K562 (cell line): ENCODE measurements at regions not wholly inside any gene's neighbourhood (a gene's known extent, or its start where the extent isn't known, plus 50 kb on each side); places are given as distances from the start of the nearest gene placed in this dataset.

Source experiments
- ATAC-seq: fragments of 200-7000 bp; cut with Tn5 transposase; 3 replicates; pipeline ENCODE4 v1.9.1; 2020; ENCODE audit warnings: moderate library complexity
- BruUV-seq: library from RNA; stranded (reverse); fragments of 400-500 nt; replicated peaks from 2 replicates; lab custom pipeline; 2021; lab: Mats Ljungman, UMichigan
- CTCF ChIA-PET: fragments of 300-600 bp; formaldehyde crosslinking; extraction: SDS; loops from one replicate; lab custom pipeline; 2021; ENCODE audit warnings: low intra/inter-chr PET ratio; lab: Yijun Ruan, JAX
- POLR2A ChIA-PET: fragments of 300-600, 350-650 bp; sonication (Branson Sonifier 250); formaldehyde crosslinking; extraction: SDS; loops from one replicate; lab custom pipeline; 2021; ENCODE audit warnings: antibody characterized with exemption, inconsistent platforms; lab: Yijun Ruan, JAX
- DNase-seq, 4 experiments: peaks; one replicate each; pipeline versions ENCODE4 v3.0.0 to v3.0.0-alpha.2; 2011 to 2018; ENCODE audit warnings: low spot score in 3 of 4, mixed read lengths in 3 of 4; ENCODE audit errors: extremely low read depth in 1 of 4
- FAIRE-seq: peaks from 2 replicates; lab custom pipeline; 2011; peaks lifted over from hg19 to GRCh38; lab: Jason Lieb, UNC
- H2AFZ ChIP-seq: 2 replicates; pipeline ENCODE4 v1.6.0; 2011; ENCODE audit warnings: low read depth, low read length, control low read depth, inconsistent platforms
- H3K27ac ChIP-seq: fragments of 200-600 bp; 3 replicates; pipeline ENCODE4 v1.8.0; 2011; ENCODE audit warnings: low read depth, mild to moderate bottlenecking, control low read depth, inconsistent platforms, low read length, moderate library complexity, mixed read lengths; ENCODE audit errors: extremely low read depth
- H3K27me3 ChIP-seq, 2 experiments: fragments of 300-600 bp in 1 of 2; 2 replicates in 1 of 2; 3 replicates in 1 of 2; pipeline versions ENCODE4 v1.6.0 to v1.8.0; 2011; ENCODE audit warnings: inconsistent platforms in 2 of 2, low read length in 2 of 2, mild to moderate bottlenecking in 1 of 2, mixed read lengths in 1 of 2, moderate library complexity in 1 of 2; ENCODE audit not compliant: control insufficient read depth in 2 of 2, insufficient read depth in 2 of 2
- H3K36me3 ChIP-seq: fragments of 300-600 bp; 3 replicates; pipeline ENCODE4 v1.8.0; 2011; ENCODE audit warnings: mild to moderate bottlenecking, low read length, inconsistent platforms; ENCODE audit not compliant: control insufficient read depth, insufficient read depth
- H3K4me1 ChIP-seq, 2 experiments: fragments of 200-600 bp in 1 of 2; replicated peaks in 1 of 2; 2 replicates in 1 of 2; 3 replicates in 1 of 2; pipeline versions ENCODE4 v1.5.1 to v1.8.0; 2011; ENCODE audit warnings: inconsistent platforms in 2 of 2, low read length in 2 of 2, mild to moderate bottlenecking in 1 of 2, mixed read lengths in 1 of 2, moderate library complexity in 1 of 2; ENCODE audit not compliant: control insufficient read depth in 2 of 2, insufficient read depth in 2 of 2
- H3K4me2 ChIP-seq: 2 replicates; pipeline ENCODE4 v1.6.1; 2011; ENCODE audit warnings: low read length, control low read depth, inconsistent platforms, mixed read lengths; ENCODE audit not compliant: insufficient read depth
- H3K4me3 ChIP-seq: fragments of 200-600 bp; sonication (generic), shearing (Covaris generic); 2 replicates; pipeline ENCODE4 v1.5.1; 2016; ENCODE audit warnings: control low read depth, inconsistent platforms
- H3K79me2 ChIP-seq: fragments of 200-600 bp; 3 replicates; pipeline ENCODE4 v1.8.0; 2011; ENCODE audit warnings: low read length, inconsistent platforms; ENCODE audit not compliant: control insufficient read depth, insufficient read depth
- H3K9ac ChIP-seq, 2 experiments: 2 replicates each; pipeline versions ENCODE4 v1.6.0 to v1.6.1; 2011; ENCODE audit warnings: low read depth in 2 of 2, low read length in 2 of 2, control low read depth in 1 of 2, inconsistent platforms in 1 of 2, mild to moderate bottlenecking in 1 of 2, mixed read lengths in 1 of 2; ENCODE audit not compliant: insufficient read depth in 1 of 2
- H3K9me1 ChIP-seq: one replicate; pipeline ENCODE4 v1.6.0; 2011; ENCODE audit warnings: inconsistent platforms, mild to moderate bottlenecking, low read length, moderate library complexity; ENCODE audit not compliant: control insufficient read depth, insufficient read depth
- H3K9me3 ChIP-seq: replicated peaks from 2 replicates; pipeline ENCODE4 v1.5.1; 2011; ENCODE audit warnings: low read depth, low read length, inconsistent platforms; ENCODE audit not compliant: control insufficient read depth, insufficient read depth
- H4K20me1 ChIP-seq: replicated peaks from 2 replicates; pipeline ENCODE4 v1.6.1; 2011; ENCODE audit warnings: low read length, inconsistent platforms, mixed read lengths; ENCODE audit not compliant: control insufficient read depth, insufficient read depth
- GABPA ChIP-seq: fragments of 200-800 bp; sonication (Bioruptor generic); conservative IDR thresholded peaks from 2 replicates; pipeline ENCODE4 v1.6.1; 2016; ENCODE audit warnings: low read depth, missing genetic modification characterization, missing compliant biosample characterization
- HMGN3 ChIP-seq: IDR thresholded peaks from 2 replicates; pipeline ENCODE4 v1.6.1; 2011; ENCODE audit warnings: borderline replicate concordance, low read depth, mild to moderate bottlenecking, mixed read lengths, low read length; ENCODE audit not compliant: insufficient read length; ENCODE audit errors: extremely low read depth
- MIER1 ChIP-seq: fragments of 450-650 bp; IDR thresholded peaks from 2 replicates; pipeline ENCODE4 v1.6.1; 2016; ENCODE audit warnings: antibody characterized with exemption, mild to moderate bottlenecking, low read depth
- POLR2G ChIP-seq: fragments of 200-400 bp; formaldehyde crosslinking; IDR thresholded peaks from 2 replicates; pipeline ENCODE4 v1.6.1; 2017; ENCODE audit warnings: low read depth, mild to moderate bottlenecking, antibody characterized with exemption, low read length, moderate library complexity
- SRSF1 ChIP-seq: fragments of 200-400 bp; formaldehyde crosslinking; IDR thresholded peaks from 2 replicates; pipeline ENCODE4 v1.6.1; 2017; ENCODE audit warnings: mild to moderate bottlenecking, low read depth, low read length, moderate library complexity
- TCFL5 ChIP-seq: fragments of 250-450 bp; sonication (Bioruptor Pico); conservative IDR thresholded peaks from 2 replicates; pipeline ENCODE4 v1.6.1; 2021; ENCODE audit warnings: mild to moderate bottlenecking, moderate library complexity, matching md5 sums
- THRAP3 ChIP-seq: fragments of 450-650 bp; IDR thresholded peaks from 2 replicates; pipeline ENCODE4 v1.6.1; 2016; ENCODE audit warnings: mild to moderate bottlenecking, inconsistent platforms, borderline replicate concordance
- ZBTB8A ChIP-seq: fragments of 450-650 bp; IDR thresholded peaks from 2 replicates; pipeline ENCODE4 v1.6.1; 2018; ENCODE audit warnings: mild to moderate bottlenecking, moderate library complexity; ENCODE audit not compliant: partially characterized antibody
- ZNF354B ChIP-seq: fragments of 250-450 bp; sonication (Bioruptor Pico); IDR thresholded peaks from 2 replicates; pipeline ENCODE4 v1.4.0; 2020
- ZNF699 ChIP-seq: fragments of 250-450 bp; sonication (Bioruptor Pico); IDR thresholded peaks from 2 replicates; pipeline ENCODE4 v1.8.0; 2021; ENCODE audit warnings: mild to moderate bottlenecking, moderate library complexity; ENCODE audit not compliant: insufficient replicate concordance
- ZNF830 ChIP-seq: fragments of 250-450 bp; sonication (Bioruptor Pico); IDR thresholded peaks from 2 replicates; pipeline ENCODE4 v1.5.0; 2021; ENCODE audit warnings: mild to moderate bottlenecking
- whole genome bisulfite sequencing: fragments of 100-300 bp; shearing (Covaris generic); methylation state at CpG from one replicate; pipeline ENCODE4 v1.1.6; 2016; ENCODE audit warnings: low coverage, mixed read lengths; ENCODE audit not compliant: insufficient coverage; ENCODE audit errors: missing lambda C conversion rate; 5-methylcytosine and 5-hydroxymethylcytosine counted together
- in situ Hi-C: fragments of 300-500 bp; cut with MboI; formaldehyde crosslinking; loops from 4 replicates; pipeline ENCODE4 v1.15.0; 2018; ENCODE audit warnings: inconsistent platforms, mixed read lengths
- intact Hi-C: fragments of 100-400 bp; cut with micrococcal nuclease; formaldehyde crosslinking; loops from 2 replicates; pipeline ENCODE4 v1.14.2; 2022
- TF ChIP-seq, protein P1 (sequence below): fragments of 450-650 bp; IDR thresholded peaks from 2 replicates; pipeline ENCODE4 v1.6.1; 2017; ENCODE audit warnings: antibody characterized with exemption
- TF ChIP-seq, protein P2 (sequence below), 2 experiments: fragments of 450-650 bp; IDR thresholded peaks; 2 replicates each; pipeline ENCODE4 v1.6.1; 2016; ENCODE audit warnings: mild to moderate bottlenecking in 2 of 2, borderline replicate concordance in 1 of 2, low read depth in 1 of 2, moderate library complexity in 1 of 2

DNA sequence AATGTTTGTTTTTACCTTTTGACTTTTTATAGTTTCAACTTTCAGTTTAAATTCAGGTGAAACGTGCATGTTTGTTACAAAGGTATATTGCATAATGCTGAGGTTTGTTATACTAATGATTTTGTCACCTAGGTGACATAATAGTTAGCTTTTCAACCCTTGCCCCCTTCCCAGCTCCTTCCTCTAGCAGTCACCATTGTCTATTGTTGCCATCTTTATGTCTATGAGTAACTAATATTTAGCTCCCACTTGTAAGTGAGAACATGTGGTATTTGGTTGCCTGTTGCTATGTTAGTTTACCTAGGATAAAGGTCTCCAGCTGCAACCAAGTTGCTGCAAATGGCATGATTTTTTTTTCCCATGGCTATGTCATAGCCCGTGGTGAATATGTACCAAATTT lies 322.3 kb upstream of the SETBP1 start:
- ChIA-PET CTCF (no interaction called here), POLR2A (no interaction called here)
- intact Hi-C loops (no loop called here), in situ Hi-C loops (no loop called here)
- no peak overlapping the region for H3K4me2 ChIP-seq
- H3K4me1 ChIP-seq = no peaks in the 10 kb centered on the region
- H3K36me3 ChIP-seq = no peaks in the 10 kb centered on the region
- H3K79me2 ChIP-seq = no peaks in the 10 kb centered on the region
- H3K27me3 ChIP-seq = no peaks in the 10 kb centered on the region
- TF ChIP-seq, protein P1, sequence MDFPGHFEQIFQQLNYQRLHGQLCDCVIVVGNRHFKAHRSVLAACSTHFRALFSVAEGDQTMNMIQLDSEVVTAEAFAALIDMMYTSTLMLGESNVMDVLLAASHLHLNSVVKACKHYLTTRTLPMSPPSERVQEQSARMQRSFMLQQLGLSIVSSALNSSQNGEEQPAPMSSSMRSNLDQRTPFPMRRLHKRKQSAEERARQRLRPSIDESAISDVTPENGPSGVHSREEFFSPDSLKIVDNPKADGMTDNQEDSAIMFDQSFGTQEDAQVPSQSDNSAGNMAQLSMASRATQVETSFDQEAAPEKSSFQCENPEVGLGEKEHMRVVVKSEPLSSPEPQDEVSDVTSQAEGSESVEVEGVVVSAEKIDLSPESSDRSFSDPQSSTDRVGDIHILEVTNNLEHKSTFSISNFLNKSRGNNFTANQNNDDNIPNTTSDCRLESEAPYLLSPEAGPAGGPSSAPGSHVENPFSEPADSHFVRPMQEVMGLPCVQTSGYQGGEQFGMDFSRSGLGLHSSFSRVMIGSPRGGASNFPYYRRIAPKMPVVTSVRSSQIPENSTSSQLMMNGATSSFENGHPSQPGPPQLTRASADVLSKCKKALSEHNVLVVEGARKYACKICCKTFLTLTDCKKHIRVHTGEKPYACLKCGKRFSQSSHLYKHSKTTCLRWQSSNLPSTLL = no peak
- TF ChIP-seq GABPA (no peak), TCFL5 (CRISPR knock-in tag) (no peak), HMGN3 (no peak), ZNF699 (no peak), ZBTB8A (no peak), ZNF830 (CRISPR knock-in tag) (no peak), MIER1 (no peak), SRSF1 (no peak), THRAP3 (no peak), POLR2G (no peak), ZNF354B (CRISPR knock-in tag) (no peak)
- TF ChIP-seq, protein P2, sequence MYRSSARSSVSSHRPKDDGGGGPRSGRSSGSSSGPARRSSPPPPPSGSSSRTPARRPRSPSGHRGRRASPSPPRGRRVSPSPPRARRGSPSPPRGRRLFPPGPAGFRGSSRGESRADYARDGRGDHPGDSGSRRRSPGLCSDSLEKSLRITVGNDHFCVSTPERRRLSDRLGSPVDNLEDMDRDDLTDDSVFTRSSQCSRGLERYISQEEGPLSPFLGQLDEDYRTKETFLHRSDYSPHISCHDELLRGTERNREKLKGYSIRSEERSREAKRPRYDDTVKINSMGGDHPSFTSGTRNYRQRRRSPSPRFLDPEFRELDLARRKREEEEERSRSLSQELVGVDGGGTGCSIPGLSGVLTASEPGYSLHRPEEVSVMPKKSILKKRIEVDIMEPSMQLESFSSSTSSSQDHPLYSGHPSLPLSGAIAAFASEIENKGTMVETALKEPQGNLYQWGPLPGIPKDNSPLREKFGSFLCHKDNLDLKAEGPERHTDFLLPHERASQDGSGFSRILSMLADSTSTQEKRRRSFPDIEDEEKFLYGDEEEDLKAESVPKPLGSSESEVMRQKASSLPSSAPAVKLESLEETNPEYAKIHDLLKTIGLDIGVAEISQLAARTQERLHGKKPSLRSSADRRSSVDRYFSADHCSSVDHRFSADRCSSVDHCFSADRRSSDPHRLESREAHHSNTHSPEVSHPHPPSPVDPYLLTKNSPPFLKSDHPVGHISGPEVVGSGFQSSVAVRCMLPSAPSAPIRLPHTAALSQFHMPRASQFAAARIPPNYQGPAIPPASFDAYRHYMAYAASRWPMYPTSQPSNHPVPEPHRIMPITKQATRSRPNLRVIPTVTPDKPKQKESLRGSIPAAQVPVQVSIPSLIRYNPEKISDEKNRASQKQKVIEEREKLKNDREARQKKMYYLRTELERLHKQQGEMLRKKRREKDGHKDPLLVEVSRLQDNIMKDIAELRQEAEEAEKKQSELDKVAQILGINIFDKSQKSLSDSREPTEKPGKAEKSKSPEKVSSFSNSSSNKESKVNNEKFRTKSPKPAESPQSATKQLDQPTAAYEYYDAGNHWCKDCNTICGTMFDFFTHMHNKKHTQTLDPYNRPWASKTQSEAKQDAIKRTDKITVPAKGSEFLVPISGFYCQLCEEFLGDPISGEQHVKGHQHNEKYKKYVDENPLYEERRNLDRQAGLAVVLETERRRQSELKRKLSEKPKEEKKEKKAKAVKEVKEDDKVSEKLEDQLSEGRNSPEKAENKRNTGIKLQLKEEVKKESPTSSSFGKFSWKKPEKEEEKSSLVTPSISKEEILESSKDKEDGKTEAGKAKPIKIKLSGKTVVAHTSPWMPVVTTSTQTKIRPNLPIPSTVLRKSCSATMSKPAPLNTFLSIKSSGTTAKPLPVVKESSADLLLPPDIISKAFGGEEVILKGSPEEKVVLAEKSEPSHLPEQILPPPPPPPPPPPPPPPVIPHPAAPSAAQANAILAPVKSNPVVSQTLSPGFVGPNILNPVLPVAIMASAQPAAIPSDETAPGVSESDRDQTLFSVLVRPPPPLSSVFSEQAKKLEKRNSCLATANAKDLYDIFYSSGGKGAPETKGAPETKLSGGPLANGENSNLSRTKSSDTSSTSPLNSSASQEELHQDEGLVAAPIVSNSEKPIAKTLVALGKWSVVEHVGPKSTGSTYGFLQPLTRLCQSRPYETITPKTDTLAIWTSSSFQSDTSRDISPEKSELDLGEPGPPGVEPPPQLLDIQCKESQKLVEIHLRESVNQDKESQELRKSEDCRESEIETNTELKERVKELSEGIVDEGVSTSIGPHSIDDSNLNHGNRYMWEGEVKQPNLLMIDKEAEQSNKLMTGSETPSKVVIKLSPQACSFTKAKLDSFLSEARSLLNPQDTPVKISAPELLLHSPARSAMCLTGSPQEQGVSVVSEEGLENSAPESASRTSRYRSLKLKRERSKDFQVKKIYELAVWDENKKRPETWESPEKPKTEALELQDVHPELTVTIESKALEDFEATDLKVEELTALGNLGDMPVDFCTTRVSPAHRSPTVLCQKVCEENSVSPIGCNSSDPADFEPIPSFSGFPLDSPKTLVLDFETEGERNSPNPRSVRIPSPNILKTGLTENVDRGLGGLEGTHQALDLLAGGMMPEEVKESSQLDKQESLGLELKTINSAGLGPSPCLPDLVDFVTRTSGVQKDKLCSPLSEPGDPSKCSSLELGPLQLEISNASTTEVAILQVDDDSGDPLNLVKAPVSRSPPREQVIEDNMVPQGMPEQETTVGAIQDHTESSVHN (IDR thresholded peaks at IDR 0.05; ENCODE audit: borderline replicate concordance in 1 of 2, low read depth in 1 of 2) = no peak
- no peak overlapping the region for H3K4me3 ChIP-seq
- no peaks in the 10 kb centered on the region for H4K20me1 ChIP-seq
- BruUV-seq = no TSS peak
- ATAC-seq (no peak), DNase-seq (no peak), FAIRE-seq (no peak)
- no peak overlapping the region for H3K9ac ChIP-seq
- no peaks in the 10 kb centered on the region for H3K9me1 ChIP-seq
- H3K9me3 ChIP-seq = no peaks in the 10 kb centered on the region
- H2AFZ ChIP-seq = no peak overlapping the region
- 17% methylated on average over 2 of the region's 2 CpGs for WGBS
- H3K27ac ChIP-seq = no peak overlapping the region
